HG02759 (cell line): ENCODE measurements at regions not wholly inside any gene's neighbourhood (a gene's known extent, or its start where the extent isn't known, plus 50 kb on each side); places are given as distances from the start of the nearest gene placed in this dataset.

ENCODE experiments used
- ATAC-seq: cut with Tn5 transposase; IDR thresholded peaks from one replicate; pipeline ENCODE4 v1.9.1; 2021; ENCODE audit warnings: mild to moderate bottlenecking, moderate library complexity; ENCODE audit not compliant: unreplicated experiment

- ATAC-seq = no peak
These were observed 407.2 kb downstream of the HLX start for GRCh38 chr1:221286399-221286798.

GRCh38 chr1:221289103-221289502 is 409.9 kb downstream of the HLX start:
- ATAC-seq = no peak

- ATAC-seq = no peak
These were observed 411.4 kb downstream of the HLX start for GRCh38 chr1:221290669-221291068.

- ATAC-seq = no peak
These were observed 411.9 kb downstream of the HLX start for GRCh38 chr1:221291113-221291512.

GRCh38 chr1:221292652-221293051 is 413.4 kb downstream of the HLX start:
- ATAC-seq = no peak

GRCh38 chr1:221294242-221294641 is 415.0 kb downstream of the HLX start:
- ATAC-seq = no peak

GRCh38 chr1:221302357-221302756 is 423.1 kb downstream of the HLX start:
- no peak for ATAC-seq

- ATAC-seq = no peak
These were observed 423.6 kb downstream of the HLX start for GRCh38 chr1:221302810-221303209.

GRCh38 chr1:221303623-221304022 is 424.4 kb downstream of the HLX start:
- ATAC-seq = no peak

GRCh38 chr1:221306239-221306638 is 427.0 kb downstream of the HLX start:
- no peak for ATAC-seq

GRCh38 chr1:221308534-221309511 is 429.6 kb downstream of the HLX start:
- no peak for ATAC-seq

GRCh38 chr1:221309723-221310122 is 430.5 kb downstream of the HLX start:
- ATAC-seq = no peak

GRCh38 chr1:221310180-221310579 is 430.9 kb downstream of the HLX start:
- ATAC-seq = no peak

GRCh38 chr1:221315330-221315729 is 426.6 kb downstream of the DUSP10 start:
- ATAC-seq = no peak

GRCh38 chr1:221316491-221317056 is 425.3 kb downstream of the DUSP10 start:
- no peak for ATAC-seq

- no peak for ATAC-seq
These were observed 424.4 kb downstream of the DUSP10 start for GRCh38 chr1:221317537-221317936.

- no peak for ATAC-seq
These were observed 413.9 kb downstream of the DUSP10 start for GRCh38 chr1:221327954-221328353.

- no peak for ATAC-seq
These were observed 413.5 kb downstream of the DUSP10 start for GRCh38 chr1:221328371-221328770.

GRCh38 chr1:221331273-221332183 is 410.4 kb downstream of the DUSP10 start:
- ATAC-seq = no peak

GRCh38 chr1:221334062-221334461 is 407.8 kb downstream of the DUSP10 start:
- no peak for ATAC-seq
